ENCODE measurements at regions not wholly inside any gene's neighbourhood (a gene's known extent, or its start where the extent isn't known, plus 50 kb on each side); places are given as distances from the start of the nearest gene placed in this dataset.
A peak's percentile ranks its signal among the peaks of the same experiment; 100 is the strongest.

- DNase-seq = no peak
Observed at GRCh38 chr6:14429396-14429795, 311.8 kb downstream of the CD83 start.

GRCh38 chr6:14430218-14430617 is 312.6 kb downstream of the CD83 start:
- no peak for DNase-seq

- DNase-seq = no peak
Observed at GRCh38 chr6:14431385-14432330, 314.1 kb downstream of the CD83 start.

- DNase-seq = no peak
Observed at GRCh38 chr6:14434916-14435690, 317.5 kb downstream of the CD83 start.

GRCh38 chr6:14436592-14437132 is 319.1 kb downstream of the CD83 start:
- DNase-seq = no peak

- no peak for DNase-seq
Observed at GRCh38 chr6:14439419-14439818, 321.8 kb downstream of the CD83 start.

GRCh38 chr6:14440215-14440910 is 322.8 kb downstream of the CD83 start:
- DNase-seq = no peak

GRCh38 chr6:14440940-14441781 is 323.6 kb downstream of the CD83 start:
- peak in 3 of 56 donors; percentile 1 to 5 (median 3) for DNase-seq

GRCh38 chr6:14442242-14442641 is 324.7 kb downstream of the CD83 start:
- DNase-seq = peak in 5 of 56 donors; percentile 3 to 56 (median 6)

- no peak for DNase-seq
Observed at GRCh38 chr6:14443629-14444268, 326.2 kb downstream of the CD83 start.

- DNase-seq = no peak
Observed at GRCh38 chr6:14444295-14444972, 326.9 kb downstream of the CD83 start.

GRCh38 chr6:14447240-14447639 is 329.7 kb downstream of the CD83 start:
- DNase-seq = no peak

- DNase-seq = no peak
Observed at GRCh38 chr6:14448246-14448645, 330.7 kb downstream of the CD83 start.

- peak in 18 of 56 donors; percentile 1 to 43 (median 14) for DNase-seq
Observed at GRCh38 chr6:14450133-14450504, 332.5 kb downstream of the CD83 start.

- no peak for DNase-seq
Observed at GRCh38 chr6:14450578-14450977, 333.0 kb downstream of the CD83 start.

- no peak for DNase-seq
Observed at GRCh38 chr6:14451594-14452374, 334.2 kb downstream of the CD83 start.

GRCh38 chr6:14452567-14453527 is 335.3 kb downstream of the CD83 start:
- DNase-seq = no peak

Measured in amygdala (tissue), 56 donors.